ENCODE measurements at regions not wholly inside any gene's neighbourhood (a gene's known extent, or its start where the extent isn't known, plus 50 kb on each side); places are given as distances from the start of the nearest gene placed in this dataset.

- no peak overlapping the region for H3K27ac ChIP-seq (ENCODE audit: low read depth, low read length)
- intact Hi-C loops (cut with micrococcal nuclease) = no loop called here
- ATAC-seq (no peak), DNase-seq (ENCODE audit: low read depth, low spot score) (no peak)
- H3K4me3 ChIP-seq (replicated peaks in 1 of 2; ENCODE audit: low read depth in 1 of 2, low read length in 2 of 2) = no peak overlapping the region
- H3K9ac ChIP-seq (ENCODE audit: low read length) = no peak overlapping the region
- H3K36me3 ChIP-seq (ENCODE audit: control insufficient read depth in 1 of 2, insufficient read depth in 2 of 2, low read length in 2 of 2) = no peaks in the 10 kb centered on the region
- CTCF ChIA-PET = no interaction called here
- POLR2A ChIA-PET = no interaction called here
- no peaks in the 10 kb centered on the region for H3K27me3 ChIP-seq (ENCODE audit: insufficient read depth, low read length)
- RAD21 ChIA-PET (ENCODE audit: low non-redundant PET in 1 of 2, low total read pairs in 2 of 2, uncharacterized antibody in 2 of 2, unreplicated experiment in 2 of 2) = no interaction called here
- BruUV-seq (replicated peaks) = no TSS peak
- no peaks in the 10 kb centered on the region for H3K9me2 ChIP-seq (ENCODE audit: insufficient read depth)
- TF ChIP-seq EZH2phosphoT487 (IDR thresholded peaks at IDR 0.05; ENCODE audit: borderline replicate concordance) (no peak), ZNF274 (IDR thresholded peaks at IDR 0.05; ENCODE audit: low read depth, low read length) (no peak), SIN3A (IDR thresholded peaks at IDR 0.05; ENCODE audit: low read depth) (no peak), RAD21 (IDR thresholded peaks at IDR 0.05; ENCODE audit: low read depth) (no peak), SP1 (IDR thresholded peaks at IDR 0.05; ENCODE audit: low read depth) (no peak), ZFX (IDR thresholded peaks at IDR 0.05) (no peak), YY1 (IDR thresholded peaks at IDR 0.05; ENCODE audit: extremely low read depth, insufficient replicate concordance, low read depth, low read length) (no peak), CTCF (IDR thresholded peaks at IDR 0.05 in 2 of 3, conservative IDR thresholded peaks at IDR 0.05 in 1 of 3; ENCODE audit: borderline replicate concordance in 1 of 3, insufficient read depth in 1 of 3, low read depth in 2 of 3, low read length in 2 of 3) (no peak), POLR2A (IDR thresholded peaks at IDR 0.05; ENCODE audit: borderline replicate concordance, extremely low read depth, insufficient read depth, insufficient read length) (no peak), ZBTB33 (IDR thresholded peaks at IDR 0.05; ENCODE audit: extremely low read depth, insufficient replicate concordance, low read length) (no peak), ATF3 (IDR thresholded peaks at IDR 0.05) (no peak), SRF (IDR thresholded peaks at IDR 0.05; ENCODE audit: low read depth) (no peak), FOSL1 (IDR thresholded peaks at IDR 0.05; ENCODE audit: low read depth) (no peak), TCF7L2 (IDR thresholded peaks at IDR 0.05; ENCODE audit: borderline replicate concordance, extremely low read depth, insufficient read depth, insufficient read length) (no peak), MAX (IDR thresholded peaks at IDR 0.05) (no peak)
- H3K79me2 ChIP-seq (ENCODE audit: insufficient read depth, low read length) = no peaks in the 10 kb centered on the region
- H2AFZ ChIP-seq (ENCODE audit: low read depth, low read length, poor library complexity, severe bottlenecking) = no peak overlapping the region
- no peaks in the 10 kb centered on the region for H4K20me1 ChIP-seq (ENCODE audit: insufficient read depth)
- peaks cover 17 to 22% of the 10 kb centered on the region in 2 experiments; a peak in 2 of 4 replicates for H3K9me3 ChIP-seq (ENCODE audit: control insufficient read depth in 1 of 2, insufficient read depth in 1 of 2, low read depth in 1 of 2, low read length in 2 of 2)
- H3K4me1 ChIP-seq (ENCODE audit: control insufficient read depth in 1 of 2, insufficient read depth in 2 of 2, low read length in 2 of 2) = no peaks in the 10 kb centered on the region
- H3K4me2 ChIP-seq (ENCODE audit: low read length) = no peak overlapping the region
These were observed 180.0 kb downstream of the MAF start for GRCh38 chr16:79420493-79420892.
